ENCODE measurements at regions not wholly inside any gene's neighbourhood (a gene's known extent, or its start where the extent isn't known, plus 50 kb on each side); places are given as distances from the start of the nearest gene placed in this dataset.

- TF ChIP-seq CTCF (conservative IDR thresholded peaks at IDR 0.05; ENCODE audit: low read depth, low read length) (no peak), EZH2 (IDR thresholded peaks at IDR 0.05; ENCODE audit: low read length, unreplicated experiment) (no peak), EZH2phosphoT487 (IDR thresholded peaks at IDR 0.05; ENCODE audit: borderline replicate concordance, low read length) (no peak)
These were observed 51.1 kb upstream of the KCNK2 start for GRCh38 chr1:215031392-215031791.
